AG04450 (cell line): ENCODE measurements at regions not wholly inside any gene's neighbourhood (a gene's known extent, or its start where the extent isn't known, plus 50 kb on each side); places are given as distances from the start of the nearest gene placed in this dataset.

Experiments
- CTCF ChIA-PET: fragments of 300-600, 350-600 bp; formaldehyde crosslinking; extraction: SDS; loops from one replicate; lab custom pipeline; 2022; ENCODE audit warnings: antibody characterized with exemption, inconsistent platforms; lab: Charles Lee
- POLR2A ChIA-PET: fragments of 350-600 bp; formaldehyde crosslinking; extraction: SDS; loops from one replicate; lab custom pipeline; 2021; ENCODE audit warnings: antibody characterized with exemption, inconsistent platforms; lab: Yijun Ruan, JAX
- DNase-seq: peaks from one replicate; pipeline ENCODE4 v3.0.0-alpha.2; 2011; ENCODE audit warnings: low read depth, low spot score
- H3K27ac ChIP-seq: one replicate; pipeline ENCODE4 v1.5.1; 2012; ENCODE audit warnings: low read depth, low read length, control low read depth
- H3K27me3 ChIP-seq: one replicate; pipeline ENCODE4 v1.6.0; 2012; ENCODE audit warnings: low read length; ENCODE audit not compliant: control insufficient read depth, insufficient read depth
- H3K4me3 ChIP-seq: 2 replicates; pipeline ENCODE4 v1.5.1; 2011; ENCODE audit warnings: mild to moderate bottlenecking, low read depth, low read length, control low read depth
- H3K9me3 ChIP-seq: 2 replicates; pipeline ENCODE4 v1.5.1; 2012; ENCODE audit warnings: low read length; ENCODE audit not compliant: control insufficient read depth, insufficient read depth
- TF ChIP-seq, protein P1 (sequence below): IDR thresholded peaks from 2 replicates; pipeline ENCODE4 v1.5.1; 2011; ENCODE audit warnings: low read depth, low read length, control low read depth, inconsistent platforms

DNA sequence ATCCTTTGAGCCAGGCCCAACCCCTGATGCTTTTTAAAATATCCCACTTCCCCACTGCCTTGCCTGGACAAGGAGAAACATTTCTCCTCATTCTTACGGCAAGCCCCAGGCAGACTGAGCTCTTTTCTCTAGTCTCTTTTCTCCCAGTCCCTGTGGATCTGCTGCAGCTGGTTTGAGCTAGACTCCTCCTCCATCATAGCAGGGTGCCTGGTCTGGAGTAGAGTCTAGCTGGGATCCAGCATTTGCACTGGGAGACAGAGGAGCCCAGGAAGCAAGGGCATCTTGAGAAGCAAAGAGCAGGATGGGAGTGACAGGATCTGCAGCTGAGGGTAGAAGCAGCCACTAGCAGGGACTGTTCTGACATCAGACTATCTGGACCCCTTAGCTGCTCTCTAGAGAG, 562.3 kb upstream of the COBL start:
- no peak overlapping the region for H3K4me3 ChIP-seq
- ChIA-PET POLR2A (no interaction called here), CTCF (no interaction called here)
- no peak overlapping the region for H3K27ac ChIP-seq
- no peaks in the 10 kb centered on the region for H3K27me3 ChIP-seq
- H3K9me3 ChIP-seq = peaks cover 23% of the 10 kb centered on the region
- TF ChIP-seq, protein P1, sequence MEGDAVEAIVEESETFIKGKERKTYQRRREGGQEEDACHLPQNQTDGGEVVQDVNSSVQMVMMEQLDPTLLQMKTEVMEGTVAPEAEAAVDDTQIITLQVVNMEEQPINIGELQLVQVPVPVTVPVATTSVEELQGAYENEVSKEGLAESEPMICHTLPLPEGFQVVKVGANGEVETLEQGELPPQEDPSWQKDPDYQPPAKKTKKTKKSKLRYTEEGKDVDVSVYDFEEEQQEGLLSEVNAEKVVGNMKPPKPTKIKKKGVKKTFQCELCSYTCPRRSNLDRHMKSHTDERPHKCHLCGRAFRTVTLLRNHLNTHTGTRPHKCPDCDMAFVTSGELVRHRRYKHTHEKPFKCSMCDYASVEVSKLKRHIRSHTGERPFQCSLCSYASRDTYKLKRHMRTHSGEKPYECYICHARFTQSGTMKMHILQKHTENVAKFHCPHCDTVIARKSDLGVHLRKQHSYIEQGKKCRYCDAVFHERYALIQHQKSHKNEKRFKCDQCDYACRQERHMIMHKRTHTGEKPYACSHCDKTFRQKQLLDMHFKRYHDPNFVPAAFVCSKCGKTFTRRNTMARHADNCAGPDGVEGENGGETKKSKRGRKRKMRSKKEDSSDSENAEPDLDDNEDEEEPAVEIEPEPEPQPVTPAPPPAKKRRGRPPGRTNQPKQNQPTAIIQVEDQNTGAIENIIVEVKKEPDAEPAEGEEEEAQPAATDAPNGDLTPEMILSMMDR = no peak
- DNase-seq = no peak

DNA sequence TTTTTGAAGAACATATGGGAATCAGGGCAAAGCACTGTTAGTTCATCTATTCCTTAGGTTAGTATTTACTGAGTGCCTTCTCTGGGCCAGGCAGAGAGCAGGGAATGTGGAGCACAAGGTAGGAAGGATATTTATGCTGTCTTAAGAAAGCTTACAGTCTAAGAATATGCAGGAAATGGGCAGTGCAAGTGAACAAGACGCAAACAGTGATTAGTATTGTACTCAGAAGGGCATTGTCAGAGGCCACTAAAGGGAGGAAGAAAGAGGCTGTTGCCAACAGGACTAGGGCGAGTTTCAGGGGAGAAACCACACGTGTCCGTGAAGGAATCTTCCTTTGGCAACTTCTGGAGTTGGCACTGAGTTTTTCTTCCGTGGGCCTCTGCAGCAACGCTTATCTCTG, 552.8 kb upstream of the COBL start:
- POLR2A ChIA-PET = no interaction called here
- DNase-seq = no peak

DNA sequence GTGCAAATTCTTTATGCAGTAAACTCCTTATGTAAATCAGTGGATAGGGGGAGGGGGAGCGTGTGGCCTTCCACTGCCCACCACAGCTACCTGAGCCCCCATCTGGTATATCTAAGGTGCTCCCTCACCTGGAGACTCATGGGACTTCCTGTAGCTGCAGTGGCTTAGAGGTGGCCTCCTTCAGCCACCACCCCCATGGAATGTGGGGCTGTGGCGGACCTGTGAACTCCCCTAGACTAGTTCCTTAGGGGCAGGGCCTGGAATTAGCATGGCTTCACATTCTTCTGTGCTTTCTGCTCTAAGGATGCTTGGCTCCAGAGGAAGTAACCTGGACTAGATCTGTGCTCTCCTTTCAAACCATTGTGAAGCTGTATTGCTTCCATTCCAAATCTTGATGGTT, 550.5 kb upstream of the COBL start:
- TF ChIP-seq, protein P1 = no peak
- Histone ChIP-seq H3K4me3 (no peak overlapping the region), H3K27me3 (no peaks in the 10 kb centered on the region), H3K27ac (no peak overlapping the region), H3K9me3 (peaks cover 11% of the 10 kb centered on the region)
- ChIA-PET CTCF (no interaction called here), POLR2A (no interaction called here)
- DNase-seq = no peak

More for the DNA sequence above, 552.8 kb upstream of the COBL start:
- no peak overlapping the region for H3K4me3 ChIP-seq
- CTCF ChIA-PET = no interaction called here
- TF ChIP-seq, protein P1 = no peak
- H3K9me3 ChIP-seq = peaks cover 11% of the 10 kb centered on the region
- H3K27me3 ChIP-seq = no peaks in the 10 kb centered on the region
- H3K27ac ChIP-seq = no peak overlapping the region

DNA sequence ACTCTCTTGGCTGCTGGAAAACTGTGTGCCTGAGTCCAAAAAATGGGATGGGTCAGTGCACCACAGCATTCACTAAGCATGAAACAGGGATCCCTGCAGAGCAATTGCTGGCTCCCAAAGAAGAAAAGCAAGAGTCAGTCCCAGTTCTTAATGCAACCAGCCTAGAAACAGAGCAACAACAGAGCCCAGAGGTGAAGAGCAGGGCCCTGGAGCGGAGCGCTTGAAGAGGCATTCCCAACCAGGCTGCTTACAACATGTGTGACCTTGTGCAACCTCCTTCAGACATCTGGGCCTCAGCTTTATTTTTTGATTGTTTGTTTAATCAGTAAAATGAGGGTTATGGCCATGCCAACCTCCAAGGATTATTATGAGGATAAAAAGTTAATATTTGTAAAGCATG, 543.7 kb upstream of the COBL start:
- H3K27me3 ChIP-seq = no peaks in the 10 kb centered on the region
- DNase-seq = no peak
- ChIA-PET CTCF (no interaction called here), POLR2A (no interaction called here)
- H3K4me3 ChIP-seq = no peak overlapping the region
- peaks cover 8% of the 10 kb centered on the region for H3K9me3 ChIP-seq
- TF ChIP-seq, protein P1 = no peak
- no peak overlapping the region for H3K27ac ChIP-seq

DNA sequence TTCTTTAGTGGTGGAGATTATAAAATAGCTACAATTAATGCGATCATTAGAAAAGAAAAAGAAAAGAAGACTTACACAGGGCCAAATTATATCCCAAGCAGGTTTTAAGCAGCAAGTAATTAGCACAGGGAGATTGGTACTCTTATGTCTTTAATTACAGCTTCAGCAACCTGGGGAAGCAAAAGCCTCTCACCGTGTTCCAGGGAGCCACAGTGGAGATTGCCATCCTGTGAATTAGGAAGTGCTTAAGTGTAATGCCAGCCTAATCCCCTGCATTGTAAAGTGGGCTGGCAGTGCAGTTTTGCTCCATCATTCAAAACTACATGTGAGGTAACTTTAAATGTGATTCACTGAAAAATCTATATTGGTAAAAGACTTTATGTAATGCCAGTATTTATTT, 533.5 kb upstream of the COBL start:
- POLR2A ChIA-PET = no interaction called here
- CTCF ChIA-PET = no interaction called here

More for the DNA sequence above, 533.5 kb upstream of the COBL start:
- DNase-seq = no peak
- H3K9me3 ChIP-seq = peaks cover 12% of the 10 kb centered on the region; the same call in 1 of the 2 replicates
- no peak overlapping the region for H3K4me3 ChIP-seq
- no peak overlapping the region for H3K27ac ChIP-seq
- no peaks in the 10 kb centered on the region for H3K27me3 ChIP-seq
- TF ChIP-seq, protein P1 = no peak
